HG02938 (cell line): ENCODE measurements at regions not wholly inside any gene's neighbourhood (a gene's known extent, or its start where the extent isn't known, plus 50 kb on each side); places are given as distances from the start of the nearest gene placed in this dataset.

ENCODE experiments used
- ATAC-seq: cut with Tn5 transposase; IDR thresholded peaks from one replicate; pipeline ENCODE4 v1.9.1; 2021; ENCODE audit warnings: mild to moderate bottlenecking, moderate library complexity; ENCODE audit not compliant: unreplicated experiment

- no peak for ATAC-seq
These were observed 904.9 kb upstream of the AGA start for GRCh38 chr4:178347111-178347510.

DNA sequence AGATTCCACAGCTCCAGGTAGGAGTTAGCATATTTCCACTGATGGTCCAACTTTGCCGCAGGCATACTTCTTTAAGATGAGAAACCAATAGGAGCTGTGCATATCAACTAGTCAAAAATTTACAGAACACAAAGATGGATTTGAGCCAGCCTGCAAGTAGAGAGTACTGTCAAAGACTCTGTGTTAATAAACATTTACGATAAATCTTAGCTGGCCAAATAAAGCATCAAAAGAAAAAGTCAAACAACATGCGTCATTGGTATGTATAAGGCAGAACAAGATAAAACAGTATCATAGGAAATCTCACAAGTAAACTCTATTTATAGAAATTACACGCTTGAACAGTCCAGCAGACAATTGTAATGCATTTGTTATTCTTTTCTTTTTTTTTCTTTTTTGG lies 907.4 kb upstream of the AGA start:
- ATAC-seq: no peak

DNA sequence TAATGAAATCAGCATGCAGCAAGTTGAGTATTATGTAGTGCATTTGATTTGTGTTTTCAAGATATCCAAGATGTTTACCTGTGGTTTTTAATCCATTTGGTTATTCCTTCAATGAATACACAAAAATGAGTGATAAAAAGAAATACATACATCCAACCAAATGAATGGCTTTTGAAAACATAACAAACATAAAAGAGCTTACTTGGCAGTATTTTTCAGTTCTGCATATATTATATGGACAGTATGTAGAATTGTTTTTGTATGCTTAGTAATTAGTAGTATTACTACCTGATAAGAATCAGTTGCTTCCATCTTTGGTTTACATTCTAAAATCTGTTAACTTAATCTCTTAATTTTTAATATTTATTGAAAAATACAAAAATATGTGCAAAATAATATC lies 908.9 kb upstream of the AGA start:
- no peak for ATAC-seq

DNA sequence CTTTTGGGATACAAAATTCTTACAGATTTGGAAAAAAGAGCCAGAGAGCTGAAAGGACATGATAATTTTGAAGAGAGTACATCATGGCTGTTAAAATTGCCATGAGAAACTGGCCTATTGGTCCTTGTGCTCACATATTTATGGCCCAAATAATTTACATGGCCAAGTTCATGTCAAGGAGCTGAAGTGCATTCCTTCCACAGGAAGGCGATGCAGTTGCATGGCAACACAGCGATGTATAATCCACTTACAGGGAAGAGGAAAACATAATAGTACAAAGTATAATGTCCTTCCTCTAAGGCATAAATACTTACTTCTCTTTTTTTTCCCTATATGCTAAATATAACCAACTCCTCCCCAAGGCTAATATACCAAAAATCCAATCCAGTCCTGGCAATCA lies 914.5 kb upstream of the AGA start:
- ATAC-seq: no peak

GRCh38 chr4:178385481-178385880 lies 943.2 kb upstream of the AGA start:
- no peak for ATAC-seq

DNA sequence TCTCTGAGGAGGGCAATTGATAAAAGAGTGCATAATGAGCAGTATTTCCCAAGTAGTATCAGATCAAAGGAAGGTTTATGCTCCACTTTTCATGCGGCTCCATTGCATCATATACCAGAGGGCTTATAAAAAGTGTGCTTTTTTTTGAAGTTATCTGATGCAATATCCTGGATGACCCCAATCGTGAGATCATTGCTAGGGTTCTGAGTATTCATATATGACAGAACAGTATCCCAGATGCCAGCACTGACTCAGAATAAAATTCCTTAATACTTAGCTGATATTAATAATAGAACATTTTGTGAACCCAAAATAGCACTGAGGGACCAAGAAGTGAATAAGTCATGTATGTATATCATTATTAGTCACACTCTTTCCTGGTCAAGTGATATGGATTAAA lies 945.5 kb upstream of the AGA start:
- ATAC-seq: no peak

DNA sequence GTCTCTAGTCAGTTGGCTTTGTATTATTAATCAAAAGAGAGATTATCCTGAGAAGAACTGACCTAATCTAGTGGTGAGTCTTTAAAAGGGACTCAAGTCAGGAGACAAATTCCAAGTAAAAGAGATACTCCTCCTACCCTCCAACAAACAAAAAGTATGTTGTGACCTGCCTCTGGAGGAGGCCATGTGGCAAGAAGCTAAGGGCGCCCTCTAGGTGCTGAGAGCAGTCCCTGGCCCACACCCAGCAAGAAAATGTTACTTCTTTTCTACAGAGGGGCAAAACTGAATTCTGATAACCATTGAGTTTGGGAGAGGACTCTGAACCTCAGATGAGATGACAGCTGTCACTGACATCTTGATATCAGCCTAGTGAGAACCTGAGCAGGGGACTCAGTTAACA lies 953.6 kb upstream of the AGA start:
- no peak for ATAC-seq

DNA sequence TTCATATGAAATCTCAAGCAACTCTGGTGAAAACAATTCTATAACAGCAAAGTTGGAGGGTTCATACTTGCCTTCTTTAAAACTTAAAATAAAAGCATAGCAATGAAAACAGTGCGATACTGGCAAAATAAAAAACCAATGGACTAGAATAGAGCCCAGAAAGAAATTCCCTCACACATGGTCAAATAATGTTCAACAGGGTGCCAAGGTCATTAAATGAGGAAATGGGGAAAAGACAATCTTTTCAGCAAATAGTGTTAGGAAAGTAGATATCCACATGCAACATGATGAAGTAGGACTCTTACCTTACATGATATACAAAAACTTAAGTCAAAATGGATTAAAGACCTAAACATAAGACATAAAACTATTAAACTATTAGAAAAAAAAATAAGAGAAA lies 970.2 kb upstream of the AGA start:
- ATAC-seq: no peak

DNA sequence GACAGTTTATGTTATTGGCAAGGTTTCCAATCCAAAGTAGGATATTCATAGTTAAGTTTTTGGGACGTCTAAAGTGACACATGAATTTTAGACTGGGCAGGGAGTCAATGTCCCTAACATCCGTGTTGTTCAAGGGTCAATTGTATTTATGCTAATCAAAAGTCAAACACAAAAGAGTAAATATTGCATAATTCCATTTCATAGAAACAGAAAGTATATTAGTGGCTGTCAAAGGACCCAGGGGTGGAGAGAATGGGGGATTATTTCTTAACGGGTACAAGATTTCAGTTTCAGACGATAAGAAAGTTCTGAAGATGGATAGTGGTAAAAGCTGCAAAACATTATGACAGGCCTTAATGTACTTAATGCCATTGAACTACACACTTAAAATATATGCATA lies 971.8 kb upstream of the AGA start:
- ATAC-seq: no peak

- ATAC-seq: no peak
These were observed 972.7 kb upstream of the AGA start for GRCh38 chr4:178414881-178415446.

GRCh38 chr4:178415925-178416324 lies 973.7 kb upstream of the AGA start:
- ATAC-seq: no peak

GRCh38 chr4:178423366-178423765 lies 981.1 kb upstream of the AGA start:
- ATAC-seq: no peak

GRCh38 chr4:178426871-178427270 lies 984.6 kb upstream of the AGA start:
- no peak for ATAC-seq

DNA sequence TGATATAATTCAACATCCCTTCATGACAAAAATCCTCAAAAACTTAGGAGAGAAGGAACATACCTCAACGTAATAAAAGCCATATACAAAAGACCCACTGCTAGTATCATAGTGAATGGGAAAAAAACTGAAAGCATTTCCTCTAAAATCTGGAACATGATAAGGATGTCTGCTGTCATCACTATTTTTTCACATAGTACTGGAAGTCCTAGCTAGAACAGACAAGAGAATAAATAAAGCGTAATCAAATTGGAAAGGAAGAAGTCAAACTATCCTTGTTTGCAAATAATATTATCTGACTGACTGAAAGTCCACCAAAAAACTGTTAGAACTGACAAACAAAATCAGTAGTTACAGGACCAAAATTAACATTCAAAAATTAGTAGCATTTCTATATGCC lies 985.4 kb upstream of the AGA start:
- no peak for ATAC-seq

DNA sequence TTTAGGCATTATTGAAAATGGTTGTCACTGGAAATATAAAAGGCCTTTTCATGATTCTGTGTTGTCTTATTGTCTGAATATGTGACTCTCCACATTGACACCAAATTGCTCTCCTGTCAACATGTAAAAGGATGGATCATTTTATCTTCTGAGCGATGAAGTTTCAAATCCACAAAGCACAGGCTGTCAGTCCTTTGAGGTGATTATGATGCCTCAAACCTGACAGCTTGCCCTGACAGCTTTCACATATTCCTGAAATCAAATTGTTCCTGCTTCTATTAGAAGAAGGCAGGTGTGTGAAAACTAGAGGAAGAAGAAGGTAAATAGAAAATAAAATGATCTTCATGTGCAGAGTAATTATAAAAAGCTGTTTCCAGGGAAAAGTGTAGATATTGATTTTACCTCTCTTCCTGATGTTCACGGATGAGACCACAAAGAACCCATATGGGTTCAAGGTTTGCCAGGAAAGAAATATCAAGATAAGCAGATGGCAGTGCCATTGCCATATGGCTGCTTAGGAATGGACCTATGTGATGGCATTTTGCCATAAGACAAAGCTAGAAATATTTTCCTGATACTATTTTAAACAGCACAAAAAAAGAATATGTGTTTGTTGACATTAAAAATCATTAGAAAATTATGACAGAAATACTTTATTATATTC lies 1006.3 kb upstream of the AGA start:
- no peak for ATAC-seq

GRCh38 chr4:178450614-178451013 lies 1008.4 kb upstream of the AGA start:
- ATAC-seq: no peak

GRCh38 chr4:178453057-178453456 lies 1010.8 kb upstream of the AGA start:
- ATAC-seq: no peak

- no peak for ATAC-seq
These were observed 1015.0 kb upstream of the AGA start for GRCh38 chr4:178457286-178457685.

GRCh38 chr4:178462710-178463109 lies 1020.5 kb upstream of the AGA start:
- ATAC-seq: no peak

DNA sequence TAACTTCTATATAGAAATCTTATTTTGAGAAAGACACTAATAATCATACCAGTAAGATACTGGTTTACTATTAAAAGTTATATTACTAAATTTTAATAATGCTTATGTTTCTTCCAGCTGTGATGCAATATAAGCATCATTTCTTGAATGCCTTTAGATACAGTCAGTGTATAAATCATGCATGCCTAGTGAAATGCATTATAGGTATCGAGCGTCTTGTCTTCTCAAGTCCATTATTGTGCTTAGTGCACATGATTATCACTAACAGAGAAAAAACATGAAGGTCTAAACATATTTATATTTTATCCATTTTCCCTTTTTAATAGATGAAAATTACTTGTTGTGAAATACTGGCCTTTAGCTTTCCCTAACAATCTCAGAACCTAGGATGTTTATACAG lies 1021.5 kb upstream of the AGA start:
- ATAC-seq: no peak

DNA sequence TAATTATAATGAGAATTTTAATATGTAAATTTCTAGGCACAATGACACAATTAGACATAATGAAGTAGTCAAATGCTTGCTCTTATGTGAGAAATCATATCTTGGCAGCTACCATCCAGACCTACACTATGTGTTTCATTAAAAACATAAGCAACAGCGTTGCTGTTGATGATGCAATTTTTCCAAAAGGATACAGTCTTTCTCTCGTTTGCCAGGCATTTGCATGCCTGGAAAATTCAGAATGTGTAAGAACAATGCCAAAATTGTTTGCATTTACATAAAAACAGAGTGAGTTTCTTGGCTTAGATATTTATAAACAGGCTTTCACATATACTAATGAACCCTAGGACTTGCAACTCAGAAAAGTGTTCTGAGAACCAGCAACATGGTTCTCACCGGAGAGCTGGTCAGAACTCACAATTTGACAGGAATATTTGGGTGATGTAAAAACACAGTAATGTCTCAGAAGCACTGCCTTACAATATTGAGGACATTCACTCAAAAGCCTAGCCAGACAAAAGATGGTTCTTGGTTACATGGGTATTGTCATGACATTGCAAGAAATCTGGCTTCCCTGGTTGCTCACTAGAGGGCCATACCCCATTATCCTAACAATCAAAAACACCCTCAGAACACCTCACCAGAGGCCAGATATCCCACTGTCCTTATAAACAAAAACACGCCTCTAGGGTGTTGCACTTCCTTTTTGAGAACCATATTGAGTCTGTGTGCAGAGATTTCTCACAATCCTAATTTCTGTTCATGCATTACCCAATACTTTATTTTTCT lies 1029.0 kb upstream of the AGA start:
- ATAC-seq: no peak

DNA sequence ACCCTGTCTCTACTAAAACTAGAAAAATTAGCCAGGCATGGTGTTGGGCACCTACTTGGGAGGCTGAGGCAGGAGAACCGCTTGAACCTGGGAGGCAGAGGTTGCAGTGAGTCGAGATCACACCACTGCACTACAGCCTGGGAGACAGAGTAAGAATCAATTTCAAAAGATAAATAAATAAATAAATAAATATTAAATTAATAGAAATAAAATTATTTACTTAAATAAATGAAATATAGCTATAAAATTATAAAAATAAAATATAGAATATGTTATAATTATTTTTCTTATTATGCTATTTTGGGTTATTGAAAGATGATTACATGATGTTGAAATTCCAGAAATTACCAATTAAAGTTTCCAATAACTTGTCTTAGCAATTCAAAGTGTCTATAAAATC lies 1029.8 kb upstream of the AGA start:
- ATAC-seq: no peak
